ENCODE measurements at regions not wholly inside any gene's neighbourhood (a gene's known extent, or its start where the extent isn't known, plus 50 kb on each side); places are given as distances from the start of the nearest gene placed in this dataset.

- WGBS (ENCODE audit: insufficient coverage) = 89% methylated on average over 1 of the region's 1 CpG
- no peak overlapping the region for H3K27ac Mint-ChIP-seq
- no peaks in the 10 kb centered on the region for H3K27me3 ChIP-seq (ENCODE audit: control insufficient read depth in 2 of 2, insufficient read depth in 2 of 2, low read length in 2 of 2)
Measured at GRCh38 chr2:65622499-65622898, 190.1 kb upstream of the SPRED2 start.

GRCh38 chr2:65620524-65620923, 188.1 kb upstream of the SPRED2 start:
- DNase-seq = no peak
- Histone ChIP-seq H3K27ac (ENCODE audit: low read depth in 1 of 2, low read length in 2 of 2) (no peak overlapping the region), H3K4me1 (ENCODE audit: control insufficient read depth in 1 of 2, insufficient read depth in 2 of 2, low read length in 2 of 2) (no peaks in the 10 kb centered on the region), H3K4me3 (replicated peaks in 1 of 3; ENCODE audit: low read depth in 2 of 3, low read length in 3 of 3) (no peak overlapping the region), H3K9me3 (replicated peaks in 1 of 2; ENCODE audit: control insufficient read depth in 1 of 2, insufficient read depth in 1 of 2, low read length in 2 of 2) (no peaks in the 10 kb centered on the region), H3K36me3 (replicated peaks in 1 of 2; ENCODE audit: control insufficient read depth in 1 of 2, insufficient read depth in 2 of 2, low read length in 2 of 2) (no peaks in the 10 kb centered on the region), H4K20me1 (ENCODE audit: insufficient read depth, low read length) (no peaks in the 10 kb centered on the region), H3K4me2 (replicated peaks; ENCODE audit: extremely low read depth, low read length, poor library complexity, severe bottlenecking) (no peak overlapping the region), H2AFZ (ENCODE audit: insufficient read depth, low read depth, low read length, poor library complexity, severe bottlenecking) (no peak overlapping the region), H3K79me2 (ENCODE audit: insufficient read depth, low read length) (no peaks in the 10 kb centered on the region), H3K9ac (ENCODE audit: insufficient read depth, low read length, poor library complexity, severe bottlenecking) (no peak overlapping the region), H3K27me3 (ENCODE audit: control insufficient read depth in 2 of 2, insufficient read depth in 2 of 2, low read length in 2 of 2) (no peaks in the 10 kb centered on the region)
- Mint-ChIP-seq H3K4me1 (peaks cover 4% of the 10 kb centered on the region), H3K27ac (no peak overlapping the region), H3K4me3 (no peak overlapping the region), H3K9me3 (peaks cover 0 to 1% (median 0%) of the 10 kb centered on the region in 7 donors), H3K36me3 (no peaks in the 10 kb centered on the region), H3K27me3 (ENCODE audit: low read depth in 3 of 3) (peaks cover 2 to 12% (median 9%) of the 10 kb centered on the region in 3 donors)
- no peak for TF ChIP-seq CTCF (IDR thresholded peaks at IDR 0.05)
- intact Hi-C loops (cut with micrococcal nuclease) = no loop called here
- WGBS (ENCODE audit: insufficient coverage) = no CpG with 5 or more reads among the region's 1 CpG

More at GRCh38 chr2:65622499-65622898, 190.1 kb upstream of the SPRED2 start:
- Mint-ChIP-seq H3K27me3 (ENCODE audit: low read depth in 3 of 3) (peaks cover 2 to 10% (median 9%) of the 10 kb centered on the region in 3 donors), H3K4me3 (no peak overlapping the region), H3K9me3 (peaks cover 0 to 1% (median 0%) of the 10 kb centered on the region in 7 donors), H3K4me1 (peaks cover 4% of the 10 kb centered on the region), H3K36me3 (no peaks in the 10 kb centered on the region)
- Histone ChIP-seq H3K4me3 (replicated peaks in 1 of 3; ENCODE audit: low read depth in 2 of 3, low read length in 3 of 3) (no peak overlapping the region), H3K9me3 (replicated peaks in 1 of 2; ENCODE audit: control insufficient read depth in 1 of 2, insufficient read depth in 1 of 2, low read length in 2 of 2) (no peaks in the 10 kb centered on the region), H3K79me2 (ENCODE audit: insufficient read depth, low read length) (no peaks in the 10 kb centered on the region), H4K20me1 (ENCODE audit: insufficient read depth, low read length) (no peaks in the 10 kb centered on the region), H3K27ac (ENCODE audit: low read depth in 1 of 2, low read length in 2 of 2) (no peak overlapping the region), H3K36me3 (replicated peaks in 1 of 2; ENCODE audit: control insufficient read depth in 1 of 2, insufficient read depth in 2 of 2, low read length in 2 of 2) (no peaks in the 10 kb centered on the region), H3K9ac (ENCODE audit: insufficient read depth, low read length, poor library complexity, severe bottlenecking) (no peak overlapping the region), H3K4me1 (ENCODE audit: control insufficient read depth in 1 of 2, insufficient read depth in 2 of 2, low read length in 2 of 2) (no peaks in the 10 kb centered on the region), H3K4me2 (replicated peaks; ENCODE audit: extremely low read depth, low read length, poor library complexity, severe bottlenecking) (no peak overlapping the region), H2AFZ (ENCODE audit: insufficient read depth, low read depth, low read length, poor library complexity, severe bottlenecking) (no peak overlapping the region)
- no peak for DNase-seq
- intact Hi-C loops (cut with micrococcal nuclease) = no loop called here
- no peak for TF ChIP-seq CTCF (IDR thresholded peaks at IDR 0.05)

Data from CD14-positive monocyte (primary cell).